Activated CD8-positive, alpha-beta T cell treated with anti-CD3 and anti-CD28 coated beads for 36 hours (primary cell): ENCODE measurements at regions not wholly inside any gene's neighbourhood (a gene's known extent, or its start where the extent isn't known, plus 50 kb on each side); places are given as distances from the start of the nearest gene placed in this dataset.

Experiments used
- ATAC-seq: fragments of 200-7000 bp; cut with Tn5 transposase; one replicate; pipeline ENCODE4 v1.10.0; 2021; ENCODE audit warnings: mild to moderate bottlenecking, moderate library complexity
- CTCF ChIA-PET: fragments of 350-600 bp; sonication (Branson Sonifier 250); formaldehyde crosslinking; loops from one replicate; lab custom pipeline; 2021; ENCODE audit warnings: antibody characterized with exemption; lab: Charles Lee
- POLR2A ChIA-PET: fragments of 350-600 bp; sonication (Branson Sonifier 250); formaldehyde crosslinking; loops from one replicate; lab custom pipeline; 2021; ENCODE audit warnings: antibody characterized with exemption; lab: Charles Lee
- DNase-seq: peaks from one replicate; pipeline ENCODE4 v3.0.0-alpha.2; 2020
- H3K27ac Mint-ChIP-seq: one replicate; pipeline ENCODE4 v1.8.0; 2021; ENCODE audit warnings: mild to moderate bottlenecking, mixed read lengths
- H3K27me3 Mint-ChIP-seq: one replicate; pipeline ENCODE4 v1.8.0; 2021; ENCODE audit warnings: mixed read lengths
- H3K36me3 Mint-ChIP-seq: one replicate; pipeline ENCODE4 v1.8.0; 2021; ENCODE audit warnings: low read depth, mixed read lengths
- H3K4me1 Mint-ChIP-seq: one replicate; pipeline ENCODE4 v1.8.0; 2021; ENCODE audit warnings: low read depth, mixed read lengths
- H3K4me3 Mint-ChIP-seq: one replicate; pipeline ENCODE4 v1.8.0; 2021; ENCODE audit warnings: mild to moderate bottlenecking, moderate library complexity, mixed read lengths
- H3K9me3 Mint-ChIP-seq: one replicate; pipeline ENCODE4 v1.8.0; 2021; ENCODE audit warnings: mixed read lengths
- CTCF ChIP-seq: fragments of 200-600 bp; IDR thresholded peaks from one replicate; pipeline ENCODE4 v1.8.0; 2022; ENCODE audit warnings: antibody characterized with exemption, mild to moderate bottlenecking
- intact Hi-C: fragments of 100-400 bp; cut with micrococcal nuclease; formaldehyde crosslinking; loops from one replicate; pipeline ENCODE4 v1.10.0; 2022

GRCh38 chr15:69511716-69512340, 59.2 kb downstream of the RPLP1 start:
- peaks cover 3% of the 10 kb centered on the region for H3K4me1 Mint-ChIP-seq

GRCh38 chr15:69513450-69513960, 60.9 kb downstream of the RPLP1 start:
- Mint-ChIP-seq H3K36me3 (no peaks in the 10 kb centered on the region), H3K4me3 (no peak overlapping the region), H3K9me3 (peaks cover 2% of the 10 kb centered on the region), H3K27me3 (peaks cover 14% of the 10 kb centered on the region), H3K27ac (no peak overlapping the region), H3K4me1 (peaks cover 3% of the 10 kb centered on the region)
- ATAC-seq (no peak), DNase-seq (no peak)
- ChIA-PET CTCF (no interaction called here), POLR2A (no interaction called here)
- intact Hi-C loops = no loop called here
- no peak for TF ChIP-seq CTCF

More at GRCh38 chr15:69511716-69512340, 59.2 kb downstream of the RPLP1 start:
- Mint-ChIP-seq H3K9me3 (peaks cover 2% of the 10 kb centered on the region), H3K36me3 (no peaks in the 10 kb centered on the region), H3K27ac (no peak overlapping the region), H3K27me3 (peaks cover 11% of the 10 kb centered on the region), H3K4me3 (no peak overlapping the region)
- ChIA-PET POLR2A (no interaction called here), CTCF (no interaction called here)
- TF ChIP-seq CTCF = no peak
- DNase-seq = no peak
- ATAC-seq = no peak
- intact Hi-C loops = no loop called here

GRCh38 chr15:69513986-69514385, 61.4 kb downstream of the RPLP1 start:
- POLR2A ChIA-PET = no interaction called here
- ATAC-seq (no peak), DNase-seq (no peak)
- H3K9me3 Mint-ChIP-seq = peaks cover 2% of the 10 kb centered on the region
- peaks cover 3% of the 10 kb centered on the region for H3K4me1 Mint-ChIP-seq
- CTCF ChIA-PET = no interaction called here
- no peak for TF ChIP-seq CTCF
- intact Hi-C loops = no loop called here
- H3K27ac Mint-ChIP-seq = no peak overlapping the region
- H3K4me3 Mint-ChIP-seq = no peak overlapping the region
- peaks cover 14% of the 10 kb centered on the region for H3K27me3 Mint-ChIP-seq
- no peaks in the 10 kb centered on the region for H3K36me3 Mint-ChIP-seq

- H3K4me3 Mint-ChIP-seq = no peak overlapping the region
- H3K36me3 Mint-ChIP-seq = no peaks in the 10 kb centered on the region
- ChIA-PET POLR2A (no interaction called here), CTCF (no interaction called here)
- H3K9me3 Mint-ChIP-seq = peaks cover 2% of the 10 kb centered on the region
- intact Hi-C loops = no loop called here
- ATAC-seq = no peak
- H3K27me3 Mint-ChIP-seq = peaks cover 19% of the 10 kb centered on the region
- H3K27ac Mint-ChIP-seq = no peak overlapping the region
- no peak for TF ChIP-seq CTCF
- H3K4me1 Mint-ChIP-seq = peaks cover 2% of the 10 kb centered on the region
- DNase-seq = no peak
Observed at GRCh38 chr15:69515508-69515907, 62.9 kb downstream of the RPLP1 start.

GRCh38 chr15:69515926-69516325, 63.3 kb downstream of the RPLP1 start:
- no peak for ATAC-seq
- Mint-ChIP-seq H3K4me3 (no peak overlapping the region), H3K9me3 (peaks cover 2% of the 10 kb centered on the region), H3K27me3 (peaks cover 22% of the 10 kb centered on the region), H3K36me3 (no peaks in the 10 kb centered on the region), H3K27ac (no peak overlapping the region), H3K4me1 (no peaks in the 10 kb centered on the region)
- TF ChIP-seq CTCF = no peak
- ChIA-PET CTCF (no interaction called here), POLR2A (no interaction called here)
- intact Hi-C loops = no loop called here
- DNase-seq = no peak
